ENCODE measurements at regions not wholly inside any gene's neighbourhood (a gene's known extent, or its start where the extent isn't known, plus 50 kb on each side); places are given as distances from the start of the nearest gene placed in this dataset.

- TF ChIP-seq CTCF (tag by site-specific recombination; IDR thresholded peaks at IDR 0.05), result no peak
- no peak for TF ChIP-seq ZBTB48 (tag by site-specific recombination; IDR thresholded peaks at IDR 0.05)
- no peak for TF ChIP-seq ZNF324 (tag by site-specific recombination; IDR thresholded peaks at IDR 0.05)
- no peak for TF ChIP-seq ZNF2 (tag by site-specific recombination; IDR thresholded peaks at IDR 0.05)
- no peak for TF ChIP-seq ZNF26 (tag by site-specific recombination; IDR thresholded peaks at IDR 0.05)
- TF ChIP-seq SETDB1 (IDR thresholded peaks at IDR 0.05; ENCODE audit: insufficient read length, low read length), result no peak
- TF ChIP-seq TCF7L2 (IDR thresholded peaks at IDR 0.05; ENCODE audit: borderline replicate concordance, low read depth, low read length), result no peak
- TF ChIP-seq ZBTB44 (tag by site-specific recombination; IDR thresholded peaks at IDR 0.05), result no peak
- TF ChIP-seq BCL6B (tag by site-specific recombination; IDR thresholded peaks at IDR 0.05), result no peak
- no peak for TF ChIP-seq REST (tag by site-specific recombination; IDR thresholded peaks at IDR 0.05)
- TF ChIP-seq ZNF48 (tag by site-specific recombination; IDR thresholded peaks at IDR 0.05), result no peak
Measured at GRCh38 chr9:2320632-2321031, 301.0 kb upstream of the VLDLR start.
